ENCODE measurements at regions not wholly inside any gene's neighbourhood (a gene's known extent, or its start where the extent isn't known, plus 50 kb on each side); places are given as distances from the start of the nearest gene placed in this dataset.

GRCh38 chr6:98578016-98578415, 256.4 kb upstream of the POU3F2 start:
- DNase-seq: no peak

DNA sequence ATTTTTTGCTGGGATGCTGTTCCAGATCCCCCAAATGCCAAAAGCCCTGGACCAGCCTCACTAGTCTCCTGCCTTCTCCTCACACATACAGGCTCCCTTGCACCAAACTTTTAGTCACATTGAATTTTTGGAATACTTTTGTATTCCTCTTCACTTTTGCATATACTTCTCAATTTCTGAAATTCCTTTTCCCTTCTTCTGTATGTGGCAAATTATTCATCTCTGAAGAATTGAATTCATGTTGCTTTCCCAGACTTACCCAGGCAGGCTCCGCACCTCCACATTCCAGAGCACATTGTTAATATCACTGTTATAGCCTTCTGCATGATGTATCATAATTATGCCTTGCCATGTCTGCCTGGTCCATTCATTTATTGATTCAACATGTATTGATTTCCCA, 255.3 kb upstream of the POU3F2 start:
- no peak for DNase-seq

DNA sequence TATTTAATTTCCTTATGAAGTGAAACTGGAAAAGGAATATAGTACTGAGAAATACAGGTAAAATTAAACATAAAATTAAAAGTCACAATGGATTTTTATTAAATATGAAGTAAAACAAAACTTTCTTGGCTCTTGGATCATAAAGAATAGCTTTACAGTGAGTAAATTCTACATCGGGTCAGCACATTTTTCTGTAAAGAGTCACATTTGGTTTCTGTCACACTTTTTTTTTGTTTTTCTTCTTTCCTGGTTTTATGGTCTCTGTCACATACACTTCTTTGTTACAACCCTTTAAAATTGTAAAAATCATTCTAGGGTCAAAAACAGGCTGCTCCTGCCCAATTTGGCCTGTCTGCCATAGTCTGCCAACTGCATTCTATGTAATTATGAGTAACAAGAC, 254.4 kb upstream of the POU3F2 start:
- DNase-seq: no peak

- no peak for DNase-seq
Observed at GRCh38 chr6:98581705-98582104, 252.7 kb upstream of the POU3F2 start.

- DNase-seq: no peak
Observed at GRCh38 chr6:98583506-98583905, 250.9 kb upstream of the POU3F2 start.

GRCh38 chr6:98586163-98586562, 248.2 kb upstream of the POU3F2 start:
- DNase-seq: no peak

- no peak for DNase-seq
Observed at GRCh38 chr6:98587555-98587954, 246.8 kb upstream of the POU3F2 start.

- DNase-seq: no peak
Observed at GRCh38 chr6:98589536-98589935, 244.8 kb upstream of the POU3F2 start.

DNA sequence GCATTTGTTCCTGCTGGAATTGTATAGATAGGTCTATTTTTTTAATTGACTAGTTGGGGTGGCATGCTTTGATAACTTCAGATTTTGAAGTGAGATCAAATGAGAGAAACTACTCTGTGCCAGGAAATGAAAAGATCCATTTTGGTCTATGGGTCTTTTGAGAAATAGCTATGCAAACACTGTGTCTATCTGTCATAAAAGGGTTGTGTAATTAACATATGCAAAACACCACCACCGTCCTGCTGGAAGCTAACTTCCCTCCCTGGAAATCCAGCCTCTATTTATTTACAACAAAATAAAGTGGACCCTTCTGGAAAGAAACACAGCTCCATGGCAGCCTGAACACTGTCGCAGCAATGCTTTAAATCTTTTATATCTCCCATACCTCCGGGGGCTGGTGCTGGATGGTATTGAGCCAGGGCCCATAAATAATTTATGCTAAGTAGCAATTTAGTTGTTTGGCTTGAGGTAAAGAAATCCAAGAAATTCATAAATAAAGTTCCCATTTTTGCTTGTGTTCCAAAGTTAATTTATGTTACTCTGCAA, 244.2 kb upstream of the POU3F2 start:
- no peak for DNase-seq

GRCh38 chr6:98590997-98591396, 243.4 kb upstream of the POU3F2 start:
- no peak for DNase-seq

GRCh38 chr6:98593676-98594075, 240.7 kb upstream of the POU3F2 start:
- no peak for DNase-seq

DNA sequence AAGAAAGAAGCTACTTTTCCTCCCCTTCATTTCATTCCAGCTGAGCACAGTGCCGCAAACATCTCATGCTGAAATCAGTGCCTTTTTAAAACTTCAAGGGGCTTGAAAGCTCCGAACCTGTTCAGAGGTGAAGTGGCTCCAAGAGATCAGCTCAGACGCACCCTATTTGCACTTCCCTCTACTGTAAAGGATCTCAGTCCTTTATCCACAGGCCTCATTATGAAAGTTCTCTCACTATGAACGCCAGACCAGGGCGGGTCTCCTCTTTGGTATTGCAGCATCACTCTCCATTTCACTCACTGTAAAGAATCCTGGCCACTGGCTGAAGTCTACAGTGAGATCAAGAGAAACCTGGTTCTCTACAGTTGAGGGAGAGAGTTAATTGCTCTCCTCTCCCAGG, 232.7 kb upstream of the POU3F2 start:
- DNase-seq: no peak

- DNase-seq: no peak
Observed at GRCh38 chr6:98605705-98606104, 228.7 kb upstream of the POU3F2 start.

GRCh38 chr6:98627129-98627775, 207.1 kb upstream of the POU3F2 start:
- DNase-seq: no peak

DNA sequence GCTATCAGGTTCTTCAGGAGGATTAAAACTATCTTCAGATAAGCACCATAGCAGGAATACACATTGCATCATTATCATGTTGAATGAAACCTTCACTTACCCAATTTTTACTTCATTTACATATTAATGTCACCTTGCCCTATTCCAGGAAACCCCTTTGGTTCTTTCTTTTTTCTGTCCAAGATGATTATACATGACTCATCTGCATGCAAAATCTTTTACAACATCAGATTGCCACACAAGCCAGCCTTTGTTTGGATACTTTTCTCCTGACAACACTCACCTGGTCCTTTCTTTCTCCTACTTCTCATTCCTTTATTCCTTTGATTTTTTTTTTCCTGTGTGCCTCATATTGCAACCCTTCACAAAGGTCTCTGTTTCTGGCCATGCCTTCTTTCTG, 200.5 kb upstream of the POU3F2 start:
- no peak for DNase-seq

GRCh38 chr6:98634569-98634968, 199.8 kb upstream of the POU3F2 start:
- DNase-seq: no peak

GRCh38 chr6:98635191-98635590, 199.2 kb upstream of the POU3F2 start:
- no peak for DNase-seq

- no peak for DNase-seq
Observed at GRCh38 chr6:98636941-98637340, 197.4 kb upstream of the POU3F2 start.

DNA sequence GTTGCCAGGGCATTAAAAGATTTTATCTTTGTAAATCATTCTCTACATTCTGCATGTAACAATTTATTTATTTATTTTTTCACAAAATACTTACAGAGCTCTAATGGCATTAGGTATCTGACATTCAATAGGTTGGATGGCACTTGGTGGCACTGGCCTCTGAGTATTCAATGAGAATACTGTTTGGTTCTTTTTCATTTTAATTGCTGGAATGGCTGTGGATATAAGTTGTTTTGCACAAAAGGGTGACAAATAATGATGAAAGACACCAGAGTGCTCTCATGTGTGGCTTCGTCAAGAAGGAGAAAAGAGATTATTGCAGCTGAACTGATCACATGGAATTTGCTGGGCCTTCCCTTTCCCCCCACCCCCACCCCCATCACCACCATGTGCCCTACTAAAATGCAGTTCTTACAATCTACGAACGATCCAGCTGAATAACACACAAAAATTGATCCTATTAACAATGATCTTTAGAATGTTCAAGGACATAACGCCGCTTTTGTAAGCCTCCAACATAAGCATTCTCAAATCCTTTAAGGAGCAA, 195.2 kb upstream of the POU3F2 start:
- DNase-seq: no peak

- no peak for DNase-seq
Observed at GRCh38 chr6:98640366-98640765, 194.0 kb upstream of the POU3F2 start.

DNA sequence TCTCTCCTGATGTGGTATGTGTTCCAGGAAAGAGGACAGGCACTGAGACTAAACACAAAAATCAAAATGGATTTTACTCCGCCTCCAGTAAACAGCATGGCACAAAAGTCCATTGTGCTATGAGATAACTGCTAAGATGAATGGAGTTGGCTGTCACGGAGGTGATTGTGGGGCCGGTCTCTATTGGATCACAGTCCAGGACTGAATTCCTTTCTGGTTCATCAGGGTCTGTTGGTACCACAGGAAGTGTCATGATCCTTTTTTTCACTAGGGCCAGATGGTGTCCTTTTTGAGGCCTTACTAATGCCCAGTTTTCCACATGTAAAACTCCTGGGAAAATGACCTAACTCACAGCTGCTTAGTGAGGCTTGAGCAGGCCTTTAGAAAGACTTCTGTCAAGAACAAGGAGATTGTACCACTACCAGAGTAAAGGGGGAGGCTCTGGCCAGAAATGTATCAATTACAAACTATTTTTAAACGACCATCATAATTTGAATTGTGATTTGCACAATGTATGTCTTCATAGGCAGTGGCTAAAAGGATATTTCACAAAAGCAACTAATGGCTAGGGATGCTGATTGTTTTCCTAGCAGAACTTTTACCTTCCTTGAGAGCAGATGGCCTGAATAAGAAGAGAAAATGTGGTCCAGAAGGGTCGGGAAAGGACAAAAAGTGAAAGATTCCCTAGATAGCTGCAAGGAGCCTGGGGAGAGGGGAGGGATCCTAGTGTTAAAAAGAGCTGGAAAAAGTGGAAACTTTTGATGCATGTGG, 192.2 kb upstream of the POU3F2 start:
- DNase-seq: no peak

GRCh38 chr6:98644063-98644462, 190.3 kb upstream of the POU3F2 start:
- DNase-seq: no peak

- no peak for DNase-seq
Observed at GRCh38 chr6:98648211-98648914, 186.0 kb upstream of the POU3F2 start.

Measured in activated gamma-delta T cell (primary cell).